Endodermal cell (in vitro differentiated cells): ENCODE measurements at regions not wholly inside any gene's neighbourhood (a gene's known extent, or its start where the extent isn't known, plus 50 kb on each side); places are given as distances from the start of the nearest gene placed in this dataset.

Source experiments
- DNase-seq: peaks from one replicate; pipeline ENCODE4 v3.0.0-alpha.2; 2017
- H3K27ac ChIP-seq: 2 replicates; pipeline ENCODE4 v1.5.1; 2013; ENCODE audit warnings: mild to moderate bottlenecking, low read depth, low read length, moderate library complexity
- H3K27me3 ChIP-seq: 2 replicates; pipeline ENCODE4 v1.6.1; 2013; ENCODE audit warnings: mild to moderate bottlenecking, low read length, moderate library complexity; ENCODE audit not compliant: insufficient read depth, control insufficient read depth, poor library complexity, severe bottlenecking
- H3K36me3 ChIP-seq: 2 replicates; pipeline ENCODE4 v1.7.0; 2013; ENCODE audit warnings: mild to moderate bottlenecking, low read length, moderate library complexity; ENCODE audit not compliant: control insufficient read depth, insufficient read depth
- H3K4me1 ChIP-seq: one replicate; pipeline ENCODE4 v1.7.0; 2013; ENCODE audit warnings: low read length; ENCODE audit not compliant: control insufficient read depth, insufficient read depth
- H3K4me3 ChIP-seq: 2 replicates; pipeline ENCODE4 v1.5.1; 2013; ENCODE audit warnings: mild to moderate bottlenecking, low read length, moderate library complexity
- H3K9ac ChIP-seq: 2 replicates; pipeline ENCODE4 v1.6.1; 2013; ENCODE audit warnings: mild to moderate bottlenecking, low read length, moderate library complexity; ENCODE audit not compliant: poor library complexity, severe bottlenecking; ENCODE audit errors: extremely low read depth
- H3K9me3 ChIP-seq: 2 replicates; pipeline ENCODE4 v1.6.1; 2013; ENCODE audit warnings: mild to moderate bottlenecking, low read length, moderate library complexity; ENCODE audit not compliant: control insufficient read depth
- H3K27ac Mint-ChIP-seq: 2 replicates; pipeline ENCODE4 v1.8.0; 2020; ENCODE audit warnings: mixed read lengths
- H3K27me3 Mint-ChIP-seq: 2 replicates; pipeline ENCODE4 v1.8.0; 2021; ENCODE audit warnings: mild to moderate bottlenecking, mixed read lengths; ENCODE audit not compliant: insufficient read depth
- H3K36me3 Mint-ChIP-seq: 2 replicates; pipeline ENCODE4 v1.8.0; 2020; ENCODE audit warnings: low read depth, mixed read lengths
- H3K4me1 Mint-ChIP-seq: 2 replicates; pipeline ENCODE4 v1.8.0; 2020; ENCODE audit warnings: mixed read lengths
- H3K4me3 Mint-ChIP-seq: 2 replicates; pipeline ENCODE4 v1.8.0; 2020; ENCODE audit warnings: mild to moderate bottlenecking, moderate library complexity, mixed read lengths
- H3K9me3 Mint-ChIP-seq: 2 replicates; pipeline ENCODE4 v1.8.0; 2020; ENCODE audit warnings: mild to moderate bottlenecking, mixed read lengths
- WGBS, 2 experiments: methylation state at CpG; one replicate each; pipeline versions ENCODE4 v1.1.5 to v1.1.7; 2013; ENCODE audit warnings: missing lambda C conversion rate in 2 of 2, mixed read lengths in 1 of 2; ENCODE audit not compliant: insufficient coverage in 1 of 2, insufficient read length in 1 of 2; 5-methylcytosine and 5-hydroxymethylcytosine counted together
- TF ChIP-seq, protein P1 (sequence below): fragments of 200-600 bp; sonication (generic); conservative IDR thresholded peaks from 2 replicates; pipeline ENCODE4 v1.5.0; 2021; ENCODE audit warnings: antibody characterized with exemption, mild to moderate bottlenecking

DNA sequence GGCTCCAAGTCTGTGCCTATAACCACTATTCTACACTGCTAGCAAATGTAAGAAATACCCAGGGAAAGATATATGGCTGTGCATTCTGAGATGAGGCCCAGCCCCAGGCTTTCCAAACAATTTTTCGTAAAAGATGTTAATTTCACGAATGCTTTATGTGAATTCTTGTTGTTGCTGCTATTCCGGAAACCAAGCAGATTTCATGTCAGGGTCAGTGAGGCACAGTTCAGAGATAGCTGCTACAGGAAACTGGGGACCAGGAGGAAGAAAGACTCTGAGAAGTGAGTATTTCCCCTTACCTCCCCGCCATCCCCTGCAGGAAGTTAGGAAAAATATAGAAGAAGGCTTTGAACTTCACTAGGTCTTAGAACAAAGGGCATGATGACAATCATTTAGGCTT is 84.7 kb upstream of the TP53I11 start:
- no peak overlapping the region for H3K4me3 Mint-ChIP-seq
- Histone ChIP-seq H3K4me1 (peaks cover 4% of the 10 kb centered on the region), H3K9me3 (peaks cover 9% of the 10 kb centered on the region), H3K4me3 (no peak overlapping the region), H3K36me3 (no peaks in the 10 kb centered on the region), H3K9ac (no peak overlapping the region), H3K27me3 (peaks cover 7% of the 10 kb centered on the region), H3K27ac (no peak overlapping the region)
- H3K36me3 Mint-ChIP-seq, result no peaks in the 10 kb centered on the region
- TF ChIP-seq, protein P1, sequence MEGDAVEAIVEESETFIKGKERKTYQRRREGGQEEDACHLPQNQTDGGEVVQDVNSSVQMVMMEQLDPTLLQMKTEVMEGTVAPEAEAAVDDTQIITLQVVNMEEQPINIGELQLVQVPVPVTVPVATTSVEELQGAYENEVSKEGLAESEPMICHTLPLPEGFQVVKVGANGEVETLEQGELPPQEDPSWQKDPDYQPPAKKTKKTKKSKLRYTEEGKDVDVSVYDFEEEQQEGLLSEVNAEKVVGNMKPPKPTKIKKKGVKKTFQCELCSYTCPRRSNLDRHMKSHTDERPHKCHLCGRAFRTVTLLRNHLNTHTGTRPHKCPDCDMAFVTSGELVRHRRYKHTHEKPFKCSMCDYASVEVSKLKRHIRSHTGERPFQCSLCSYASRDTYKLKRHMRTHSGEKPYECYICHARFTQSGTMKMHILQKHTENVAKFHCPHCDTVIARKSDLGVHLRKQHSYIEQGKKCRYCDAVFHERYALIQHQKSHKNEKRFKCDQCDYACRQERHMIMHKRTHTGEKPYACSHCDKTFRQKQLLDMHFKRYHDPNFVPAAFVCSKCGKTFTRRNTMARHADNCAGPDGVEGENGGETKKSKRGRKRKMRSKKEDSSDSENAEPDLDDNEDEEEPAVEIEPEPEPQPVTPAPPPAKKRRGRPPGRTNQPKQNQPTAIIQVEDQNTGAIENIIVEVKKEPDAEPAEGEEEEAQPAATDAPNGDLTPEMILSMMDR, result no peak
- peaks cover 5% of the 10 kb centered on the region for H3K4me1 Mint-ChIP-seq
- H3K9me3 Mint-ChIP-seq, result peaks cover 14% of the 10 kb centered on the region
- DNase-seq, result no peak
- 90 to 91% methylated on average over 4 of the region's 4 CpGs for WGBS, 2 experiments
- H3K27me3 Mint-ChIP-seq, result peaks cover 28% of the 10 kb centered on the region
- H3K27ac Mint-ChIP-seq, result no peak overlapping the region

DNA sequence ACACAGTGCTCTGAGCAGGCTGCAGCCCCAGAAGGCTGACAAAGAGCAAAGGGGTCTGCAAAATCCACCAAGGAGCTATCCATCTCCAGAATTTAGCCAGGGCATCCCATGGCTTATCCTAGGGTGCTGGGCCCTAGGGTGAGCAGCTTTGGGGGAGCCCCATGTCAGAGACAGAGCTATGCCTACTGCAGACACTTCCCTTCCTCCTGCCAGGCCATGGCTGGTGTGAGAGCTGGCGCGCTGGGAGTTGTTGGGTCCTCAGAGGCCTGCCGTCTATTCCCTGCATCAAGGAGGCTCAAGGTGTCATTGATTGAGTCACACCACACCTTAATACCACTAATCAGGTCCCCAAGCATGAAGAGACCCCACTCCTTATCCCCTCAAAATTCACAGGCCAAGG is 85.3 kb upstream of the TP53I11 start:
- H3K9ac ChIP-seq, result no peak overlapping the region
- Mint-ChIP-seq H3K36me3 (no peaks in the 10 kb centered on the region), H3K27me3 (peaks cover 28% of the 10 kb centered on the region), H3K9me3 (peaks cover 14% of the 10 kb centered on the region), H3K4me3 (no peak overlapping the region), H3K27ac (no peak overlapping the region), H3K4me1 (peaks cover 5% of the 10 kb centered on the region)
- TF ChIP-seq, protein P1, result no peak
- H3K4me1 ChIP-seq, result peaks cover 4% of the 10 kb centered on the region
- H3K27me3 ChIP-seq, result peaks cover 7% of the 10 kb centered on the region
- H3K4me3 ChIP-seq, result no peak overlapping the region
- no peaks in the 10 kb centered on the region for H3K36me3 ChIP-seq
- WGBS, 2 experiments, result 99 to 100% methylated on average over 3 of the region's 3 CpGs
- H3K9me3 ChIP-seq, result peaks cover 9% of the 10 kb centered on the region
- DNase-seq, result no peak
- no peak overlapping the region for H3K27ac ChIP-seq

- no peak overlapping the region for H3K27ac Mint-ChIP-seq
- Histone ChIP-seq H3K27ac (no peak overlapping the region), H3K9ac (no peak overlapping the region), H3K36me3 (no peaks in the 10 kb centered on the region), H3K27me3 (peaks cover 7% of the 10 kb centered on the region), H3K9me3 (peaks cover 9% of the 10 kb centered on the region), H3K4me3 (no peak overlapping the region), H3K4me1 (peaks cover 4% of the 10 kb centered on the region)
- peaks cover 5% of the 10 kb centered on the region for H3K4me1 Mint-ChIP-seq
- H3K36me3 Mint-ChIP-seq, result no peaks in the 10 kb centered on the region
- WGBS, 2 experiments, result 86 to 90% methylated on average over 6 of the region's 6 CpGs
- TF ChIP-seq, protein P1, result no peak
- peaks cover 25% of the 10 kb centered on the region for H3K27me3 Mint-ChIP-seq
- H3K9me3 Mint-ChIP-seq, result peaks cover 14% of the 10 kb centered on the region
- no peak overlapping the region for H3K4me3 Mint-ChIP-seq
- no peak for DNase-seq
These were observed 86.0 kb upstream of the TP53I11 start for GRCh38 chr11:45036733-45037132.
